CD4-positive, alpha-beta T cell treated with Interleukin-1 beta for 1 hour (primary cell): ENCODE measurements at regions not wholly inside any gene's neighbourhood (a gene's known extent, or its start where the extent isn't known, plus 50 kb on each side); places are given as distances from the start of the nearest gene placed in this dataset.

Source experiments
- DNase-seq, 2 donors: peaks; one replicate each; pipeline ENCODE4 v3.0.0-alpha.2; 2020 to 2022

DNA sequence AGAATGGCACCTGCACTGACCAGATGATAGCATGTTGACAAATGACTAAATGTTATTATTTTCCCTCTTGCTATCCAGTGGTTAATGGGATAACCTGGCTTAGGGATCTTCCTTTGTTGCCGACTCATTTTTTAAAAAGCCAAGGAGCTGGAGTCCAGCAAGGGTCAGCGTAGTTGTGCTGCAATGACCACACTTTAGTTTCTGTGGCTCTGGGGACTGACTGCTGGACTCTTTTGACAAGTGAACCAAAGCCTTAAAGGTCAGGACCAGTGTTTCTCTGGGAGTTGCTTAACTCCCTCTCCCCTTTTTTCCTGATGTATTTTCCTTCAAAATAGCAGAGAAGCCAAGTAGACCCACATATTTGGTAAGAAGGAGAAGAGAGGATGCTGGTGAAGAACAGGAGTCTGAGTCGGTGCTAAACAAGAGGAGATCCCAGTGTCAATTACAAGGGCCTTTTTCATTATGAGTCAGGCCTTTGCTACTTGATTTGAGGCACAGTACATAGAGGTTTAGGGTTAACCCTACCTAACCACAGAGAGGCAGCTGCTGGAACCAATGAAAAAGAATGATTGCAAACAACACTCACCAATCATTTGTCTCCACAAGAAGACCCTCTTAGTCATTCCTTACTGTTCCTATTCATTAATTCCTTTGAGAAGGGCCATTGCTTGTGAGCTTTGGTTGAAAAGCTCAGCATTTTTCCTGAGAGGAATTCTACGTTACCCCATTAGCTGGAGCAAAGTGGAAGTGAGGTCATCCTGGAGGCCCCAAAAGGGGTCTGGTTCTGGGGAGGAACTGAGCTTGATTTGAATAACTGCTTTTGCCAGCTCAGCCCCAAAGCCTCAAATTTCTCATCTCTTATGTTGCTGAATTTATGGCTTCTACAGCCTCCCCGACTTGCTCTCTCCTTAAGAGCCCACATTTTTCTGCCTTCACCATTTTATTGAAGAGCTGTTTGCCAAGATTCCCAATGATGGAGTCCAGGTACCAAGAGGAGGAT is 137.6 kb upstream of the HNMT start:
- DNase-seq: no peak

- DNase-seq: no peak
These were observed 135.6 kb upstream of the HNMT start for GRCh38 chr2:137828624-137829023.

DNA sequence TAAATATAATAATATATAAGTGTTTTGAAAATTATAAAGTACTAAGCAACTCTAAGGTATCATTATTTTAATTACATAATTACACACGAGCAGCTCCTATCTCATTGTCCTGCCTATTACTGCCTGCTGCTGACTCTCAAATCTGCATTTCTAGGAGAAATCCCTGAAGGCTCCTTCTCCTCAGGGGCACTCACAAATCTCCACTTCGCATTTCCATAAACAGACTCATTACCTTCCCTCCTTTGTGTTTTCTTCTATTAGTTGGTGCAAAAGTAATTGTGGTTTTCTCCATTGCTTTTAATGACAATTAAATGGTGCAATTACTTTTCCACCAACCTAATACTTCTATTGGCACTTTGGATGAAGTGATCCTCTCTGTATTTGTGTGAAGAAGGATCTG is 135.0 kb upstream of the HNMT start:
- no peak for DNase-seq

- no peak for DNase-seq
These were observed 129.4 kb upstream of the HNMT start for GRCh38 chr2:137834760-137835379.

GRCh38 chr2:137836671-137837070 is 127.6 kb upstream of the HNMT start:
- DNase-seq: no peak

- DNase-seq: no peak
These were observed 126.4 kb upstream of the HNMT start for GRCh38 chr2:137837830-137838229.

GRCh38 chr2:137838255-137839092 is 125.8 kb upstream of the HNMT start:
- peak in 1 of 2 donors; percentile 45 for DNase-seq

DNA sequence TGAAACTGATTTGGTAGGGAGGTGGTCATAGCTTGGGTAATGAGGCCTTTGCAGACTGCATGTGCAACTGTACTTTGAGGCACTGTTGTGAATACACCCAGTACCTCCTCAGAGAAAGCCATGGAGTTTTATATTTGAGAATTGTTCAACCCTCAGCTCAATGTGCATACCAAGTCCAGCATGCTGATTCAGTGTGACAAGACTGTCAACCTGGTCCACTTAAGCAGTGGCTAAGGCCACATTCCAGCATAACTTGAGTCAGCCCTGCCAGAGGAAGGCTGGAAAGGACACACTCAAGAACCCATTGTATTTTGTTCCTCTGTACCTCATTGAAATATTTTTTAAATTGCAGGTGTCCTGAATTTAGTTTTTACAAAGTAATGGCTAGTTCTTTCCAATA is 121.8 kb upstream of the HNMT start:
- no peak for DNase-seq

- DNase-seq: no peak
These were observed 121.3 kb upstream of the HNMT start for GRCh38 chr2:137842952-137843351.

GRCh38 chr2:137845422-137845821 is 118.9 kb upstream of the HNMT start:
- DNase-seq: no peak

DNA sequence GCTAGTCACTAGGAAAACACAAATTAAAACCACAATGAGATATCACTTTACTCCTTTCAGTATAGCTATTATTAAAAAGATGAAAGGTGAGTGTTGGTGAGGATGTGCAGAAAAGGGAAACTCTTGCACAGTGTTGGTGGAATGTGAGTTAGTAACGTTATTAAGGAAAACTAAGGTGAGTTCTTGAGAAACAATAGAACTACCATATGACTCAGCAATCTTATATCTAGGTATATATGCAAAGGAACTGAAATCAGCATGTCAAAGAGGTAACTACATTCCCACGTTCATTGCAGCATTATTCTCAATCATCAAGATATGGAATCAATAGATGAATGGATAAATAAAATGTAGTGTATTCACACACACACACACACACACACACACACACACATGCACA is 117.3 kb upstream of the HNMT start:
- no peak for DNase-seq

GRCh38 chr2:137847443-137847842 is 116.8 kb upstream of the HNMT start:
- DNase-seq: no peak

- no peak for DNase-seq
These were observed 106.4 kb upstream of the HNMT start for GRCh38 chr2:137857881-137858280.

DNA sequence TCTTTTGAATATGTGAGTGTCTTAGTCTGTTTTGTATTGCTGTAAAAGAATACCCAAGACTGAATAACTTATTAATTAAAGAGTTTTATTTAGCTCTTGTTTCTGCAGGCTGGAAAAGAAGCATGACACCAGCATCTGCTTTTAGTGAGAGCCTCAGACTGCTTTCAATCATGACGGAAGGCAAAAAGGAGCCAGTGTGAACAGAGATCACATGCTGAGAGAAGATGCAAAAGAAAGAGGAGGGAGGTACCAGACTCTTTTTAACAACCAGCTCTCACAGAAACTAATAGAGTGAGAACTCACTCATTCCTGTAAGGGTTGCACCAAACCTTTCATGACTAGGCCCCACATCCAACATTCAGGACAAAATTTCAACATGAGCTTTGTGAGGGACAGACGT is 101.6 kb upstream of the HNMT start:
- no peak for DNase-seq

GRCh38 chr2:137865954-137866540 is 98.2 kb upstream of the HNMT start:
- peak; percentile 18 to 33 for DNase-seq

GRCh38 chr2:137870682-137871081 is 93.6 kb upstream of the HNMT start:
- no peak for DNase-seq

- DNase-seq: no peak
These were observed 91.7 kb upstream of the HNMT start for GRCh38 chr2:137872577-137872976.

GRCh38 chr2:137873536-137874244 is 90.6 kb upstream of the HNMT start:
- no peak for DNase-seq

DNA sequence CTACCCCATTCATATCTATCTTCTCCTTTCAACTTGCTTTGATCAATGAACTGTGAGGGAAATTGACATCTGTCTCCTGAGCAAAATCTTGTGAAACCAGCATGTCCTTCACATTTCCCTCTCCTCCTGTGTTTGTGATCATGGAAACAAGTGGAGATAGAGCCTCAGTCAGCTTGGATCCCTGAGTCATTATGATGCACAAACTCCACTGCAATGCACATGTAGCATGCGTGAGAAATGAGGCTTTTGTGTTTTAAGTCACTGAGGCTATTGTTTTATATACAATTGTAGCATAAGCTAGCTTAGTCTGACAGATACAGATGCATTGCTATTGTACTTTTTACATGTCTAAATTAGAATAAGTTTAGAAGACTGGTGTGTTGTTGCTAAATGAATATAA is 85.2 kb upstream of the HNMT start:
- DNase-seq: no peak

DNA sequence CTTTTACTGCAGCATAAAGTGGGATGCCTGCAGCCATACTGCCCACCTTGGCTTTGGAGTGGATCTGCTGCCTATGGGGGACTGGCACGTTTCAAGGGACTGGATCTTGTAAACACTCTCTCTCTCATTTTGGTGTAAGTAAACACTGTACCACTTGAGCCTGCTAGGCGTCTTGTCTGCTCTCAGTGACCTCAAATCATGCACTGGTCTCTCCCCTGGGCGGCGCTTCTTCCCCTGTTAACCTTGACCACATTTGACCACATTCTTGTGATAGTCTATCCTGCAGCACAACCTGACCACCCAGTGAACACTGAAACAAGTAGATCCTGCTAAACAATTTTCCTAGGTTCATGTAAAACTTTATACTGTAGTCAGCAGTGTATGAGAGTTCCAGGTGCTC is 82.6 kb upstream of the HNMT start:
- DNase-seq: no peak

GRCh38 chr2:137886083-137886831 is 78.0 kb upstream of the HNMT start:
- no peak for DNase-seq

GRCh38 chr2:137888845-137889244 is 75.4 kb upstream of the HNMT start:
- DNase-seq: no peak
